ENCODE measurements at regions not wholly inside any gene's neighbourhood (a gene's known extent, or its start where the extent isn't known, plus 50 kb on each side); places are given as distances from the start of the nearest gene placed in this dataset.

DNA sequence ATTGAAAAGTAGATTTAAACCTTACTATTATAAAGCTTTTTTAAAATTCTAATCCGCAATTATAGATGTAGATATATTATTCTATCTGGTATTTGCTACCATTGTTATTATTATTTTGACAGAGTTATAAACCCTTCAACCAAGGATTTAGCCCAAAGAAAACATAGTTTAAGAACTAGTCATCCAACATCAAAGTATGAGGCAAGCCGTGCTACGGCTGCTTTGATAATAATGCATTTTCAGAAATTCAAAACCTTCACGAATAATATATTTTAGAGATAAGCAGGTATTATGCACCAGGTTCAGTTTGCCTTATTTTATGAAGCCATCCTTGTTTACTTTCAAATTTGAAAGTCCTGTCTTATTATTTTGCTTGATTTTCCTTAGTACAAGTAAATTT lies 1501.7 kb downstream of the RAPGEF2 start:
- no peak for DNase-seq (ENCODE audit: low spot score, unreplicated experiment)
- Mint-ChIP-seq H3K36me3 (ENCODE audit: insufficient read depth) (no peaks in the 10 kb centered on the region), H3K4me3 (ENCODE audit: low read depth) (no peak overlapping the region), H3K27ac (no peak overlapping the region), H3K4me1 (ENCODE audit: low read depth) (peaks cover 3% of the 10 kb centered on the region), H3K9me3 (ENCODE audit: low read depth) (no peaks in the 10 kb centered on the region), H3K27me3 (no peaks in the 10 kb centered on the region)
- TF ChIP-seq, protein P1, sequence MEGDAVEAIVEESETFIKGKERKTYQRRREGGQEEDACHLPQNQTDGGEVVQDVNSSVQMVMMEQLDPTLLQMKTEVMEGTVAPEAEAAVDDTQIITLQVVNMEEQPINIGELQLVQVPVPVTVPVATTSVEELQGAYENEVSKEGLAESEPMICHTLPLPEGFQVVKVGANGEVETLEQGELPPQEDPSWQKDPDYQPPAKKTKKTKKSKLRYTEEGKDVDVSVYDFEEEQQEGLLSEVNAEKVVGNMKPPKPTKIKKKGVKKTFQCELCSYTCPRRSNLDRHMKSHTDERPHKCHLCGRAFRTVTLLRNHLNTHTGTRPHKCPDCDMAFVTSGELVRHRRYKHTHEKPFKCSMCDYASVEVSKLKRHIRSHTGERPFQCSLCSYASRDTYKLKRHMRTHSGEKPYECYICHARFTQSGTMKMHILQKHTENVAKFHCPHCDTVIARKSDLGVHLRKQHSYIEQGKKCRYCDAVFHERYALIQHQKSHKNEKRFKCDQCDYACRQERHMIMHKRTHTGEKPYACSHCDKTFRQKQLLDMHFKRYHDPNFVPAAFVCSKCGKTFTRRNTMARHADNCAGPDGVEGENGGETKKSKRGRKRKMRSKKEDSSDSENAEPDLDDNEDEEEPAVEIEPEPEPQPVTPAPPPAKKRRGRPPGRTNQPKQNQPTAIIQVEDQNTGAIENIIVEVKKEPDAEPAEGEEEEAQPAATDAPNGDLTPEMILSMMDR (IDR thresholded peaks at IDR 0.05; ENCODE audit: unreplicated experiment): no peak

DNA sequence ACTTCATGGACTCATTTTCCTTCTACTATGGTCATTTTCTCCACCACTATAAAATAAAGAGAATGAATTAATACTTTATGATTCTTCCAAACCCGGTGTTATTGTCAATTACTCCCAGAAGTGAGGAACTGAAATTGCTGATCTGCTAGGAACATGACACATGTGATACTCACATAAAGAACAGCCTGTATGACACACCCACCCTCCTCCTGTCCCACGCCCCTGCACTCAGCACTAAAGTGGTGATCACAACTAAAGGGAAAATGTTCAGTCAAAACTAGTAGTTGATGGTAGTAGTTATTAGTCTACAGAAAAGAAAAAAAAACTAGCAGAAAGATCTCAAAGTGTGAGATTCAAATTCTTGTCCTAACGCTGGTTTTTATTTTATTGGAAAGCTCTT lies 1508.3 kb downstream of the RAPGEF2 start:
- H3K4me3 Mint-ChIP-seq (ENCODE audit: low read depth): no peak overlapping the region
- no peak overlapping the region for H3K27ac Mint-ChIP-seq
- no peaks in the 10 kb centered on the region for H3K36me3 Mint-ChIP-seq (ENCODE audit: insufficient read depth)
- no peaks in the 10 kb centered on the region for H3K4me1 Mint-ChIP-seq (ENCODE audit: low read depth)
- TF ChIP-seq, protein P1 (IDR thresholded peaks at IDR 0.05; ENCODE audit: unreplicated experiment): no peak
- no peak for DNase-seq (ENCODE audit: low spot score, unreplicated experiment)
- H3K9me3 Mint-ChIP-seq (ENCODE audit: low read depth): peaks cover 5% of the 10 kb centered on the region
- H3K27me3 Mint-ChIP-seq: no peaks in the 10 kb centered on the region

DNA sequence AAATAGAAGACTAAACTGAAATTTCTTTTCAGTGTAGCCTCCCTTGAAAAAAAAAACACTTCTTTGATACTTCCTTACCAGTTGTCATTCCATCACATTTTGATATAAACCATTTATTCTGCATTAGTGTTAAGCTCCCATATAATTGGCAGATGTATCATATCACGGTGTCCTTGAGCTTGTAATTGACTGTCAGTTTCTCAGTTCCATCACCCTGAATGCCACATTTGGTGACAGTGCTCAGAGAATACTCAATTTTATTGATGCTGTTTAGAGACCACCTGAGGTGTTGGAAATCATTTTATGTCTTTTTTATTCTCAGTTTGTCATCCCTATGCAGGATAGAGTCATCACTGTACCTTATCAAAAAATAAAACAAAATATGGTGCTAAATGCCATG lies 1528.2 kb downstream of the RAPGEF2 start:
- TF ChIP-seq, protein P1 (IDR thresholded peaks at IDR 0.05; ENCODE audit: unreplicated experiment): no peak
- no peaks in the 10 kb centered on the region for H3K27me3 Mint-ChIP-seq
- peaks cover 16% of the 10 kb centered on the region for H3K9me3 Mint-ChIP-seq (ENCODE audit: low read depth)
- no peak overlapping the region for H3K27ac Mint-ChIP-seq
- H3K4me3 Mint-ChIP-seq (ENCODE audit: low read depth): no peak overlapping the region
- peaks cover 1% of the 10 kb centered on the region for H3K36me3 Mint-ChIP-seq (ENCODE audit: insufficient read depth)
- no peaks in the 10 kb centered on the region for H3K4me1 Mint-ChIP-seq (ENCODE audit: low read depth)
- DNase-seq (ENCODE audit: low spot score, unreplicated experiment): no peak

DNA sequence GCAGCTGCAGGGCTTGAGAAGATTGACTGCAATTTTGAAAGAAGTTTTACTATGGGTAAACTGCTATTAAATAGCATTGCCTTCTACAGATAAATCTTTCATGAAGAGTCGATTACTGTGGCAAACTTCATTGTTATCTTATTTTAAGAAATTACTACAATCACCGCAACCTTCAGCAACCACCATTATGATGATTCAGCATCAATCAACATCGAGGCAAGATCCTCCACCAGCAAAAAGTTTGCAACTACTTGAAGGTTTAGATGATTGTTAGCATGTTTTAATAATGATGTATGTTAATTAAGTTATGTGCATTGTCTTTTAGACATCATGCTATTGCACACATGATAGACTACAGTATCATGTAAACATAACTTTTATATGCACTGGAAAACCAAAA lies 1511.0 kb downstream of the FSTL5 start:
- H3K36me3 Mint-ChIP-seq (ENCODE audit: insufficient read depth): no peaks in the 10 kb centered on the region
- no peaks in the 10 kb centered on the region for H3K4me1 Mint-ChIP-seq (ENCODE audit: low read depth)
- TF ChIP-seq, protein P1 (IDR thresholded peaks at IDR 0.05; ENCODE audit: unreplicated experiment): no peak
- H3K4me3 Mint-ChIP-seq (ENCODE audit: low read depth): no peak overlapping the region
- peaks cover 4% of the 10 kb centered on the region for H3K9me3 Mint-ChIP-seq (ENCODE audit: low read depth)
- no peak for DNase-seq (ENCODE audit: low spot score, unreplicated experiment)
- no peak overlapping the region for H3K27ac Mint-ChIP-seq
- H3K27me3 Mint-ChIP-seq: no peaks in the 10 kb centered on the region

DNA sequence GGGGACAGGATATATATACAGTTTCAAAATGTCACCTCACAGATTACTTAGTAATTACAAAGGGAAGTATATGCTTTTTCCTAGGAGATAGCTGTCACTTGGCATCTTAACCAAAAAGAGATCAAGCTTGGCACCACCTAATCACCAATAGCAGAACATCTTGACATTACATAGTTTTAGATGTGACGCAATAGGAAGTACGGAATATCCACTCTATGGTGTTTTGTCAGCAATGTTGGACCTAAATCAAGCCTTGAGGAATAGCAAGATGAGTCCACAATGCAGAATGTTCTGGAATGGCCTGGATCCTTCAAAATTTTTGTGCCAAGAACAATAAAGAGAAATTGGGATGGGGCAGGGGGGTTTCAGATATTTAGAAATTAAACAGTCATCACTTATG lies 1488.2 kb downstream of the FSTL5 start:
- Mint-ChIP-seq H3K4me3 (ENCODE audit: low read depth) (no peak overlapping the region), H3K27ac (no peak overlapping the region), H3K4me1 (ENCODE audit: low read depth) (no peaks in the 10 kb centered on the region), H3K36me3 (ENCODE audit: insufficient read depth) (no peaks in the 10 kb centered on the region), H3K27me3 (no peaks in the 10 kb centered on the region), H3K9me3 (ENCODE audit: low read depth) (peaks cover 2% of the 10 kb centered on the region)
- DNase-seq (ENCODE audit: low spot score, unreplicated experiment): no peak
- TF ChIP-seq, protein P1 (IDR thresholded peaks at IDR 0.05; ENCODE audit: unreplicated experiment): no peak

Data from progenitor cell of endocrine pancreas (in vitro differentiated cells).